HG03457 (cell line): ENCODE measurements at regions not wholly inside any gene's neighbourhood (a gene's known extent, or its start where the extent isn't known, plus 50 kb on each side); places are given as distances from the start of the nearest gene placed in this dataset.
"Not testable (repeated sequence)": the region's sequence is repeated elsewhere in the genome, so short reads cannot be mapped to it uniquely, and the experiment has no call there.

ENCODE experiments used
- ATAC-seq: cut with Tn5 transposase; IDR thresholded peaks from one replicate; pipeline ENCODE4 v1.9.1; 2021; ENCODE audit warnings: moderate number of reproducible peaks; ENCODE audit not compliant: unreplicated experiment

GRCh38 chr3:152621006-152621868 lies 213.7 kb upstream of the P2RY1 start:
- no peak for ATAC-seq

GRCh38 chr3:152621967-152622810 lies 212.7 kb upstream of the P2RY1 start:
- ATAC-seq, result no peak

- ATAC-seq, result no peak
These were observed 212.1 kb upstream of the P2RY1 start for GRCh38 chr3:152622811-152623167.

GRCh38 chr3:152623286-152623911 lies 211.5 kb upstream of the P2RY1 start:
- ATAC-seq, result no peak

- no peak for ATAC-seq
These were observed 208.7 kb upstream of the P2RY1 start for GRCh38 chr3:152626226-152626625.

- ATAC-seq, result no peak
These were observed 206.4 kb upstream of the P2RY1 start for GRCh38 chr3:152628496-152628895.

GRCh38 chr3:152629363-152630122 lies 205.4 kb upstream of the P2RY1 start:
- ATAC-seq, result no peak

GRCh38 chr3:152635389-152635788 lies 199.5 kb upstream of the P2RY1 start:
- ATAC-seq, result no peak

GRCh38 chr3:152636651-152637050 lies 198.3 kb upstream of the P2RY1 start:
- ATAC-seq, result no peak

GRCh38 chr3:152638214-152638613 lies 196.7 kb upstream of the P2RY1 start:
- no peak for ATAC-seq

- no peak for ATAC-seq
These were observed 196.1 kb upstream of the P2RY1 start for GRCh38 chr3:152638707-152639450.

GRCh38 chr3:152641198-152641597 lies 193.7 kb upstream of the P2RY1 start:
- no peak for ATAC-seq

- no peak for ATAC-seq
These were observed 192.3 kb upstream of the P2RY1 start for GRCh38 chr3:152642658-152643057.

- ATAC-seq, result no peak
These were observed 190.5 kb upstream of the P2RY1 start for GRCh38 chr3:152644478-152644877.

- no peak for ATAC-seq
These were observed 188.9 kb upstream of the P2RY1 start for GRCh38 chr3:152646004-152646403.

- no peak for ATAC-seq
These were observed 184.8 kb upstream of the P2RY1 start for GRCh38 chr3:152650177-152650576.

GRCh38 chr3:152650923-152651322 lies 184.0 kb upstream of the P2RY1 start:
- ATAC-seq, result not testable (repeated sequence)

- no peak for ATAC-seq
These were observed 178.5 kb upstream of the P2RY1 start for GRCh38 chr3:152656214-152656971.

- ATAC-seq, result no peak
These were observed 178.0 kb upstream of the P2RY1 start for GRCh38 chr3:152656972-152657355.
